AG20443 (cell line): ENCODE measurements at regions not wholly inside any gene's neighbourhood (a gene's known extent, or its start where the extent isn't known, plus 50 kb on each side); places are given as distances from the start of the nearest gene placed in this dataset.
"Not testable (repeated sequence)": the region's sequence is repeated elsewhere in the genome, so short reads cannot be mapped to it uniquely, and the experiment has no call there.

ENCODE experiments used
- DNase-seq: peaks from one replicate; pipeline ENCODE4 v3.0.0; 2012; ENCODE audit warnings: low spot score, mixed read lengths

DNA sequence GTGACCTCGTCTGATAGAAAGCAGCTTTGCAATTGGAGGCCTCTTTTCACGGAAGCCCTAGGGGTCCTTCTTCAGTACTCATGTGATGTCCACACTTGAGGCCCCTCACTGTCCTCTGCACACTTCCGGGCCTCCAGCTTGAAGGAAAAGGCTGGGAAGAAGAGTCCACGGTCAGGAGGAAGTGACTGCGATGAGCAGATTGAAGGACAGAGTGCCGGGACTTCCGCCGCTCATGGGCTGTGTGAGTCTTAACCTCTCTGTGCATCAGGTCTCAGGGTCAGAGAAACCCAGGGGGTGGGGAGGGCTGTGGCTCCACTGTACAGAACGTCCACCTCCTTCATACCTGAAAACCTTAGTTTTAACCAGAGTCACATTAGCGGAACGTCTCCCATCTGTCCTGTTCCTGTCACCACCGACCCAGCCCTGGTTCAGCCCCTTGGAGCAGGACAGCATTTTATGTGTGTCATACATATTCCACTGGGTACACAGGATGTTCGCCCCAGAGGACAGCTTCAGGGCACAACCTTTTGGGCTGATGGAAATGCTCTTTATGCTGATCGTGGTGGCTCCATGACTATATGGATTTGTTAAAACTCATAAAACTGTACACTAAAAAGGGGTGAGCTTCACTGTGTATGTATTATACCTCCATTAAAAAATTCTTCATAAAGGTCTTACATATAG is 51.0 kb upstream of the SORCS2 start:
- DNase-seq, result no peak

DNA sequence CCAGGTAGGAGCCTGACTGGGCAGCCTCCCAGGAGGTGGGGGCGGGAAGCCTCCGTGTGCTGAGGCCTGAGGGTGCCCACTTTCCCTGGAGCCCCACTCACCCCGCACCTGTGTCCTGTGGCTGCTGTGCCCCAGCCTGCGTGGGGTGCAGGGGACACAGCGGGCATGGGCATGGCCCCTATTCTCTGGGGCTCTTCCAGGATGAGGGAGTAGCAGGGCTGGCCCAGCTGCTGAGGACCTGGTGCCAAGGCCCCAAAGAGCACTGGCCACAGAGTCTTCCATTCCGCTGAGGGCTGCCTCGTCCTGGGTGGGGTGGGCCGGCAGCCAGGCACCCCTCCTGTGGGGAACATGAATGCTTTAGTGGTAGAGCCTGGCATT is 51.7 kb upstream of the SORCS2 start:
- DNase-seq, result no peak

DNA sequence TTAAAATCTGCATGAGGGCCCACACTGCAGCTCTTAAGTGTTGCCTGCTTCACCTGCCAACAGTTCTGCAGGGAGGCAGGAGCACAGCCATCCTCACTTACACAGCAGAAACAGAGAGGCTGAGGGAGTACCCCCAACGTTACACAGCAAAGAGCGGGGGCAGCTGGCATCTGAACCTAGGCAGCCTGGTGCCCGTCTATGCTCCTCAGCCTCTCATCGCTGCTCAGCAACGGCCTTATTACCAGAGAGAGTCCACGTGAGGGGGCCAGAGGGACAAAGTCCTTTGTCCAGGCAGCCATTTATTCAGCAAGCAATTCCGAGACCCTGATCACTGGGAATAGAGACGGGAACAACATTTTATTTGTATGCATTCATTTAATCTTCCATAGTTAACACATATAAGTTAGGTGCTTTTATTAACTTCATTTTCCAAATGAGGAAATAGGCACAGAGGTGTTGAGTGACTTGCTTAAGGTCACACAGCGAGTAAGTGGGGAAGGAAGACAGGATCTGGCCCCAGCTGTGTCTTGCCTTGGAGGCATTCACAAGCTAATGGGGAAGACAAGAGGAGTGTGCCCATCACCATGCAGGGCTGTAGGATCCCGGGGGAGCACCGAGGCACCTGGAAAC is 52.2 kb upstream of the SORCS2 start:
- DNase-seq, result no peak

DNA sequence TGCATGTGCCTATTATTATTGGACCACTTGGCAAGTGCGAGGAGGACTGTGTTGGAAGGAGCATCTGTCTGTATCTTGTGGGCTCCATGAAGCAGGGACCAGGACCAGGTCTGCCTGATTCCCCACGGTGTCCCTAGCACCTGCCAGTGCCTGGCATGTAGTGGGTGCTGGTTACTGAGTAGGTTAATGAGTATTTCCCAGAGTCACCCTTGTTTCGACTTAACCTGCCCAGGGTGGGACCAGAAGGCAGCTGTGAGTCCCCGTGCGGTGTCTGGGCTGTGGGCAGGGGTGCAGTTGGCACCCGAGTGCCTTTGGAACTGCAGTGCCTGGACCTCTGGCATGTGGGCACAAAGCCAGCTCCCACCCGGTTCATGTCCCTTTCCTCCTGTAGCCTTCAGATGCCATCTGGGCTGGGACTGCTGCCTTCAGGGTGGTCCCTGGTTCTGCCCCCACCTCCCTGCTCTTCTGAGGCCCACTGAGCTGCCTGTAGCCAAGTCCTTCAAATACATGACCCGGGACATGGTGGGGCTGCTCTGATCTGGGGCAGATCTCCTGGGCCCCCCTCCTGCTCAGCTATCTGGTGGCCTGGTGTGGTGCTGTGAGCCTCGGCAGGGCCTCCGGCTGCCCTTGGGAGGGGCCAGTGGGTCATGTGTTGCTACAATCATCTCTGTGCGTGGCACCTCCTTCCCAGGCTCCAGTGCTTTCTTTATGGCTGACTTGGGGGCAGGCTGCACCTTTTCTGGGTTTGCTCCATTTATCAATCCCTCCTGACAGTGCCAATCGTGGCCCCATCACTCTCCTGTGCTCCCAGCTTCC is 53.0 kb upstream of the SORCS2 start:
- no peak for DNase-seq

DNA sequence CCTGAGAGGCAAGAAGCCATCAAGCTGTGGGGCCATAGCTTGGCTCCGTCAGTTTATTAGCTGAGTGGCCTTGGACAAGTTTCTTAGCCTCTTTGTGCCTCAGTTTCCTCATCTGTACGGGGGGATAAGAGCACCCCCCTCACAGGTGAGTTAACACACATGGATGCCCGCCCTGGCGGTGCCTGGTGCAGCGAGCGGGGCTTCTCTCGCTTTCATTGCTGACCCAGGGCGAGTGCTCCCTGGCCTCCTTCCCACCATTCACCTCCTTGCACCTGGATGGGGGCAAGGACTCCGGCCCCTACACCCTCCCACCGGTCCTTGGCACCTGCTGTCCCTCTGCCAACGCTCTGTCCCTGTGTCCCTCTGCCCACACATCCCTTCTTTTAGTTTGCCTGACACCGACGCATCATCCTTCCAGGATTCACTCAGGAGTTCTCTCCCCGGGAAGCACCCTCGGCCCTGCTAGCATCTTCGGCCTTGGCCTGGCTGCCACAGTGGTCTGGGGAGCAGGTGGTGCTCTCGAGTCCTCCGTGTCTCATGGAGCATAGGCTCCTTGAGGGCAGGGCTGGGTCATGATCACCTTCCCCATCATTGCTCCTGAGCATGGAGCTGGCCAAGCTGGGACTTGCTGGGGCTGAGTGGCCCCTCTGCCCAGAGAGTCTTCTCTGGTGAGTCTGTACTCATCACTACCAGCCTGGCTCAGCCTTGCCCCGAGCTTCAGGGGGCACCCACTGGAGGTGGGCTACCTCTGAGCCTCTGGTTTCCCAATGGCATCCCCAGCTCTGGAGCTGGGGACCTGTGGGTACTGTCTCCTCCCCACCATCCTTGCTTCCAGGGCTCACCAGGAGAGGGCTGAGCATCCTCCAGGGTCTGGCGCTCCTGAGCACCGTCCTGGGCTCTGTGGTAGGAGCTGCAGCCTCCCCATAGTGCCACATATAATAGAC is 53.8 kb upstream of the SORCS2 start:
- DNase-seq, result no peak

DNA sequence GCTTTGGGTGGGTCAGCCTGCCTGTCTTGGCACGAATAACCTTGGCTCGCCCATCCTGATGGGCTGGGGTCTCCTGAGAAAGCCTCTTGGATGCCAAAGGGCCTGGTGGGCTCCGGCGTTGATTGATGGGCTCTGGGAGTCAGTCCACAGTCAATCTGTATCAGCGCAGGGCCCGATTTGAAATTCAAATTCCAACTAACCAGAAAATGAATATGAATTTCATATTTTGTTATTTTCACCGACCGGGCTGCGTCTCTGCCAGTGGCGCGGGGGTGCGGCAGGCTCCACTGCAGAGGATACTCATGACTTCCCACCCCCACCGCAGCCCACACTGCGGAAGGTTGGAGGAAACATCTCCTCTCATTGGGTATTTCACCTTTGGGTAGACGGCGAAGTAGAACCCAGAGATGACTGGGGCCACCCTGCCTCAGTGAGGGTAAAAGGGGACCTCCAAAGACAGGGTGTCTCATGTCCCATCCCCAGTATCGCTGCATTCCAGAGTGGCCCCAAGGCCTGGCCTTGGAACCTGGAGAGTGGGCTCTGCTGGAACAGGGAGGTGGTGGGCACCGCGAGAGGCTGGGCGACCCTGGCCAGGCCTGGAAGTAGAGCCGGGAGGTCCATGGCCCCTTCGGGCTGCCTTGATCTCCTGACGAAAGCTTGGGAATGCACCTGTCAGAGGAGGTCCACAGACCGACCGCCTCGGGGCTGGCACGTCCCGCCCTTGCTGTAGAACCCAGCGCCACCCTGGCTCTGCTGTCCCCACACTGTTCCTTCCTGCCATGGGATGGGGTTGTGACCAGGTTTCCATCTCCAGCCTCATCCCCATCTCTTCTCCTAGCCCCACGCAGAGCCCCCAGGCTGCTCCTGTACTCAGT is 54.8 kb upstream of the SORCS2 start:
- no peak for DNase-seq

DNA sequence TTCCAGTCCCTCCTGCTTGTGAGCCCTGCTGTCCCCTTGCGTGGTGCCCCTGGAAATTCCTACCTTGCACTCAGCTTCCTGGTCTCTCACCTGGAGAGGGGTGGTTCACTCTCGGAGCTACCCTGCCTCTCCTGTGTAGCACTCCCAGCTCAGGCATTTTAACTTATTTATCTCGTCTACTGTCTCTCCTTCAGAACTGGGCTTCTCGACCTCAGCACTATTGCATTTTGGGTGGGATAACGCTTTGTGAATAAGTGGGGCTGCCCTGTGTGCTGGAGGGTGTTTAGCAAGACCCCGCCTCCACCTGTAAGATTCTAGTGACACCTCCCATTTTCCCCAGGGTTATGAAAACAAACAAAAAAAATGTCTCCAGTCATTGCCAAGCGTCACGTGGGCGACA is 56.0 kb upstream of the SORCS2 start:
- DNase-seq, result no peak

DNA sequence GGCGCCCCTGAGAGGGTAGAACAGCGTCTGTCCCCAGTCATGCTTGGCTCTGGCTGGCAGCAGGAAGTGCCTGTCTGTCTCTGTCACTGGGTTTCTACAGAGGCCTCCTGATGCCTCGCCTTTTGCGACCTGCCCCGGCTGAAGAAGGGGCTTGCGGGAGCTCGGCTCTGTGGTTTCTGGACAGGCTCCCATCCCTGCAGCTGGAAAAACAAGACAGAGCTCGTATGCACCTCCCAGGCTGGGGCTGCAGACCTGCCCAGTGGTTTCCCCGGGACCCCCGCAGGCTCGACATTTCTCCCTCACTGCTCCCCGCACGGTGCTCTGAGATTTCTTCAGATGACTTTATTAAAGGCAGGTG is 57.0 kb upstream of the SORCS2 start:
- DNase-seq, result peak; percentile 29

DNA sequence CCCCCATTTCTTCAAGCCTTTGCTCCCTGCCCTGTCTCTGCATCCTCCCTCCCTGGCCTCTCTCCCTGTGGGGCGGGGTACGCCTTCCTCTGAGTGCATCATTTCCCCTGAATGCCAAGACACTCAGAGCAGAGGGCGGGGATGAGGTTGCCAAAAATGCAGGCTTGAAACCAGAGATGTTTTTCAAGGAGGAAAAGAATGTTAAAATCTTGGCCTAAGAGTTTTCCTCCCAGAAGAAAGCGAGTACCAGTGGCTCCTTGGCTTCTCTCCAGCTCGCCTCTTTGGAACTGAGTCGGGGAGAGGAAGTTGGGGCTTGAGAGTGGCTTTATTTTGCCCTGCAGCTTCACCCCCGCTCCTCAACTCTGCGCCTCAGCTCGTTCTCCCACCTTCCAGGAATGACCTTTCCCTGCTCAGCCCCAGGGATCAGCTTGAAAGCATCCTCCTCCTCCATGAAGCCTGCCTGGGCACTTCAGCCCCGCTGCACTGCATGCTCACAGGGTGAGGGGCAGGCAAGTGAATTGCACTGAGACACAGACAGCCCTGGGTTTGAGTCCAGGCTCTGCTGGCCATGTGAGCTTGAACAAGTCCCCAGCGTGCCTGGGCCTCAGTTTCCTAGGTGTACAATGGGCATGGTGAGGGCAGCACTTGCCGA is 57.5 kb upstream of the SORCS2 start:
- peak; percentile 96 for DNase-seq

DNA sequence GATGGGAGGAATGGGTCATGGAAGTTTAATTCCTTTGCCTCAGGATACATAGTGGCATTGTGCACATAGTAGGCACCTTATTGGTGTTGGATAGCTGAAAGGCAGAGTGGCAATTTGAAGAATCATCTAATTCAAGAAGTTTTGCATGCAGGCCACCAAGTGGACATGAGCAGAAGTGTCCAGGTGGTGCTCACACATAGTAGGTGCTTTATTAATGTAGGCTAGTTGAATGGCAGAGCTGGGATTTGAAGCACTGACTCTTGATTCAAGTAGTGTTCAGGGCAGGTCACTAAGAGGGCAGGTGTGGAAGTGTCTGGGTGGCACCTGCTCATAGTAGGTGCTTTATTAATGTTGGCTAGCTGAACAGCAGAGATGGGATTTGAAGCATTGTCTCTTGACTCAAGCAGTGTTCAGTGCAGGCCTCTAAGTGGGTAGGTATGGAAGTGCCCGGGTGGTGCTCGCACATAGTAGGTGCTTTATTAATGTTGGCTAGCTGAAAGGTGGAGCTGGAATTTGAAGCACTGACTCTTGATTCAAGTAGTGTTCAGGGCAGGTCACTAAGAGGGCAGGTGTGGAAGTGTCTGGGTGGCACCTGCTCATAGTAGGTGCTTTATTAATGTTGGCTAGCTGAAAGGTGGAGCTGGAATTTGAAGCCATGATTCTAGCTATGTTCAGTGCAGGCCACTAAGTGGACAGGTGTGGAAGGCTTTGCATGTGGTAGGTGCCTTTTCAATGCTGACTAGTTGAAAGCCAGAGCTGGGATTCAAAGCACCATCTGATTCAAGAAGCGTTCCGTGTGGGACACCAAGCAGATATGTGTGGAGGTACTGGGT is 58.3 kb upstream of the SORCS2 start:
- DNase-seq, result not testable (repeated sequence)

DNA sequence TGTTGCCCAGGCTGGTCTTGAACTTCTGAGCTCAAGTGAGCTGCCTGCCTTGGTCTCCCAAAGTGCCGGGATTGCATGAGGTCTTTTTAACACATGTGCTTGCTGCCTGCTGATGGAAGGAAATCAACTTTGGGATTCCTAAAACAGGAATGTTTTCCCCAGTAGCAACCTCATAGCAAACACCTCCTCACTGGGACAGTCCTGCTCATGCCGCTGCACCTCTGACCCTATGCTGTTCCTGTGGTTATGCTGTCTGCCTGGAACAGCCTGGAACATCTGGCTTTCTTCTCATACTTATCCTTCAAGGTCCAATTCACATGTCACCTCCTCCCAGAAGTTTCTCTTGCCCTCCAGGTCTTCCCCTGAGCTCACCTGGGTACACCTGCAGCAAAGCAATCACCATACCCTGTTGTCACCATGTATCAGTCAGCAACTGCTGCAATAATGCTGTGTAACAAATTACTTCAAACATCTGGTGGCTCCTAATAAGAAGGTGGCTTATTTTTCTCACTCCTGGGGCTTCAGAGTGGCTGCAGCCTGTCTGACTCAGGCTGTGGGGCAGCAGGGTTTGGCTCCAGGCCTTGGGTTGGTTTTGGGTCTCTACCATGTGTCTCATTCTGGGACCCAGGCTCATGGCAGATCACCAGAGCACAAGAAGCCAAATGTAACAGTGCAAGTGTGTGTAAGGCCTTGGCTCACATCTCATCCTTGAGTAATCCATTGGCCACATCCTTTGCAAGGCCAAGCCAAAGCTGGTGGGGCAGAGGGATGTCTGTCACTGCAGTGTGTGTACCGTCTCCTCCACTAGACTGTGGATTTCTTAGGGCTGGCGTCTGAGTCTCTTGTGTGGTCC is 59.4 kb upstream of the SORCS2 start:
- peak; percentile 65 for DNase-seq

DNA sequence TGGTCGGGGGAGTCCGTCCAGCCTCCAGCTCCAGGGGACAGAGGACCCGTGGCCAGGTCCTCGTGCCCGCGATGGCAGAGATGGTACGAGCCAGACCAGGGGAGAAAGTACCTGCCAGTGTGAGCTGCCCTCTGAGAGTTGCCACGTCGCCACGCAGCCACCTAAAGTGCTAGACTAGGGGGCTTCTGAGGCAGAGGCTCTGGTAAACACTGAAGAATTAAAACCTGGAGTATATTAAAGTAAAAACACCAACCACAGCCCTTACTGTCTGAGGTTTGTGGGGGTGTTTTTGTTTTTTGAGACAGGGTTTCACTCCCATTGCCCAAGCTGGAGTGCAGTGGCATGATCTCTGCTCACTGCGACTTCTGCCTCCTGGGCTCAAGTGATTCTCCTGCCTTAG is 60.1 kb upstream of the SORCS2 start:
- DNase-seq, result no peak

DNA sequence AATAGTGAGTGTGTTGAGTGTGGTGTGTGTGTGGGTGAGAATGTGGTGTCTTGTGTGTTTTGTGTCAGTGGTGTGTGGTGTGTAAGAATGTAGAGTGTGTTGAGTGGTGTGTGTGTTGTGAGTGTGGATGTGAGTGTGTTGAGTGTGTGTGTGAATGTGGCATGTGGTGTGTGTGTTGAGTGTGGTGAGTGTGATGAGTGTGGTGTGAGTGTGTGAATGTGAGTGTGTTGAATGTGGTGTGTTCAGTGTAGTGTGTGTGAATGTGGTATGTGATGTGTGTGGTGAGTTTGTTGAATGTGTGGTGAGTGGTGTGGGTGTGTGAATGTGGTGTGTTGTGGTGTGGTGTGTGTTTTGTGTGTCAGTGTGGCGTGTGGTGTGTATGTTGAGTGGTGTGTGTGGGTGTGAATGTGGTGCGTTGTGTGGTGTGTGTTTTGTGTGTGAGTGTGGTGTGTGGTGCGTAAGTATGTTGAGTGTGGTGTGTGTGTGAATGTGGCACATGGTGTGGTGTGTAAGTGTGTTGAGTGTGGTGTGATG is 60.8 kb upstream of the SORCS2 start:
- no peak for DNase-seq

DNA sequence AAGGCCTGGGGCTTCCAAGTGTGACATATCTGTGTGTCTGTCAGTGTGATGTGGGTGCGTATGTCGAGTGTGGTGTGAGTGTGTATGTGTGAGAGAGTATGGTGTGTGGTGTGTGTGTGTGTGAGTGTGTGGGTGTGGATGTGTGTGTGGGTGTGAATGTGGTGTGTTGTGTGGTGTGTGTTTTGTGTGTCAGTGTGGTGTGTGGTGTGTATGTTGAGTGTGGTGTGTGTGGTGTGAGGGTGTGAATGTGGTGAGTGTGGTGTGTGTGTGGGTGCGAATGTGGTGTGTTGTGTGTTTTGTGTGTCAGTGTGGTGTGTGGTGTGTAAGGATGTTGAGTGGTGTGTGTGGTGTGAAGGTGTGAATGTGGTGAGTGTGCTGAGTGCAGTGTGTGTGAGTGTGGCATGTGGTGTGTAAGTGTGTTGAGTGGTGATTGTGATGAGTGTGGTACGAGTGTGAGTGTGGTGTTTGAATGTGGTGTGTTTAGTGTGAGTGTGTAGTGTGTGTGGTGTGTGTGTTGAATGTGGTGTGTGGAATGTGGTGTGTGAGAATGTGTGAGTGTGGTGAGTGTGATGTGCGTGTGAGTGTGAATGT is 61.6 kb upstream of the SORCS2 start:
- DNase-seq, result no peak

DNA sequence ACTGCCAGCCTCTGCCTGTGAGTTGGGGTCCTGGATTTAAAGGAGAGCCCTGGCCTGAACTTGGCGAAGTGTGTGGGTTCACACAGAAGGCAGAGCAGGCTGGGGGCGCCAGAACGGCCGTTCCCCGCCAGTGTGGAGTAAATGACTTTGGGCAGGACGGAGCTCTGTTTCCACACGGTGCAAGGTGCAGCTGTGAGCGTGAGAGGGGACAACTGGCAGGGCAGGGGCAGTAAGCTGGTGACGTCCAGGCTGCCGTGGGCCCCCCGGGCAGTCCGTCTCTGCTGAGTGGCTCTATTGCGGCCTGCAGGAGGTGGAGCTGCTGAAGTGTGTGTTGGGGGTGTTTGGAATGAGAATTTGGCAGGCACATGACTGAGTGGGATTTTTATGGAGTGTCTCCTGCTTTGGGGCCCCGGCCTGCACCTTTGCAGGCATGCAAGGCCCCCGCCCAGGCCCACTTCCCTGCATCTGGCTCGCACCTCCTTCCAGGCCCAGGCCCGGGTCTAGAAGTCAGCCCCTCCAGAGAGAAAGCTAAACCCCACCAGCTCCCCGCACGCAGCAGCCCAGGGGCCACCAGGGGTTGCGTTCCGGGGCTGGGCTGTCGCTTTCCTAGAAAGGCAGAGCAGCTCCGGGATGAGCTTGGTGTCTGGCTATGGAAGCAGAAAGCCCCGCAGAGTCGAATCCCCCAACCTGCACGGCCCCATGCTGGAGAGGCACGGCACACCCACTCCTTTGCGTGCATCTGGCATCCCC is 62.2 kb upstream of the GRPEL1 start:
- DNase-seq, result no peak

DNA sequence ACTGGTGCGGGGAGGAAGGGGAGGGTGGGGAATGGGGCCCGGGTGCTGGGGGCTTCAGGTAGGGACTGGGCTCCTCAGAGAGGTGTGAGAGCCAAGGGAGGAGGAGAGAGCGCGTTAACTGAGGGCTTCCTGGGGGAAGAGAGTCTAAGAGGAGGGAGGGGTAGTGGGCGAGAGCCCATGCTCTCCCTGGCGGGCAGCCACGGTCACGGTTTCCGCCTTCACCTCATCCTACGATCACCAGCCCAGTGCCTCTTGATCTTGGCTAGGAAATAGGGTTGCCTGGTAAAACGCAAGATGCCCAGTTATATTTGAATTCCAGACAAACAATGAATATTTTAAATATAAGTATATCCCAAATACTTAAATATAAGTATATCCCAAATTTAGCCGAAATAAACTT is 60.8 kb upstream of the GRPEL1 start:
- no peak for DNase-seq

DNA sequence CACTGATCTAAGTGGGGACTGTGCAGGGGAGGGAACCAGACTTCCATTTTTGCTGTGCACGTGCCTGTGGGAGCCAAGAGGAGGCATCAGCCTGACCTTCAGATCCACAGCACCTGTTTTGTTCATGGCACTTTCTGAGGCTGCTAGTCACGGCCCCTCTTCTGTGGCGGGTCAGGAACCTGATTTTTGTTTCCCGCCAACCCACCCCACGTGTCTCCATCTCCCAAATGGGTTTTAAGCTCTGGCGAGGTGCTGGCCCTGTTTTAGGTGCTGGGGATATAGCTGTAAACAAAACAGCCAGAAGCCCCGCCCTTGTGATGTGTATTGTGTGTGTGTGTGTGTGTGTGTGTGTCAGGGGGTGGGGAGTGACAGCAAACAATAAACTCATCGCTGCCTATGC is 60.4 kb upstream of the GRPEL1 start:
- DNase-seq, result no peak
